GM10266 (cell line): ENCODE measurements at regions not wholly inside any gene's neighbourhood (a gene's known extent, or its start where the extent isn't known, plus 50 kb on each side); places are given as distances from the start of the nearest gene placed in this dataset.

ENCODE experiments used
- DNase-seq: peaks from one replicate; pipeline ENCODE4 v3.0.0; 2012; ENCODE audit errors: extremely low spot score
- TF ChIP-seq, protein P1 (sequence below): IDR thresholded peaks from 2 replicates; pipeline ENCODE4 v1.5.1; 2012; ENCODE audit warnings: mild to moderate bottlenecking, low read depth; ENCODE audit not compliant: control insufficient read depth, insufficient read depth; ENCODE audit errors: missing control alignments

DNA sequence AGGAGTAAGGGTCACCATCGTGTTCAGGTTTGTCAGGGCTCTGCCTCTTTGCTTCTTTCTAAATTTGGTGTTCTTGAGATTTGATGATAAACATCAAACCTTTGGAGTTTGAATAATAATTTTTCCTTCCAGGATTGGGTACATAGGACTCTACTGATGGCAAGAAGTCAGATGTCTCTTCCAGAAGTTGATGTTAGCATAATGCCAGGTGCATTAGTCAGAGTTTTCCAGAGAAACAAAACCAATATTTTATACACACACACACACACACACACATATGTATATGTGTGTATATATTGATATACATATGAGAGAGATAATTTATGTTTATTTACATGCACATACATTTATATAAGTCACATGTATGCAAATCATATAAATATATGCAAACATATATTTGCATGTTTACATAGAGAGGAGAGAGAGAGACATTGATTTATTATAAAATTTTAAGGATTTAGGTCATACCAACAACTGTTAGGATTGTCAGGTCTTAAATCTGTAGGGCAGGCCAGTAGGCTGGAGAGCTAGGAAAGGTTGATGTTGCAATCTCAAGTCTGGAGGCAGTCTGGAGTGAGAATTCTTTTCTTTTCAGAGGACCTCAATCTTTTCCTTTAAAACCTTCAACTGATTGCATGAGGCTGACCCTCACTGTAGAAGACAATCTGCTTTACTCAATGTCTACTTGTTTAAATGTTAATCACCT is 199.2 kb downstream of the HLX start:
- TF ChIP-seq, protein P1, sequence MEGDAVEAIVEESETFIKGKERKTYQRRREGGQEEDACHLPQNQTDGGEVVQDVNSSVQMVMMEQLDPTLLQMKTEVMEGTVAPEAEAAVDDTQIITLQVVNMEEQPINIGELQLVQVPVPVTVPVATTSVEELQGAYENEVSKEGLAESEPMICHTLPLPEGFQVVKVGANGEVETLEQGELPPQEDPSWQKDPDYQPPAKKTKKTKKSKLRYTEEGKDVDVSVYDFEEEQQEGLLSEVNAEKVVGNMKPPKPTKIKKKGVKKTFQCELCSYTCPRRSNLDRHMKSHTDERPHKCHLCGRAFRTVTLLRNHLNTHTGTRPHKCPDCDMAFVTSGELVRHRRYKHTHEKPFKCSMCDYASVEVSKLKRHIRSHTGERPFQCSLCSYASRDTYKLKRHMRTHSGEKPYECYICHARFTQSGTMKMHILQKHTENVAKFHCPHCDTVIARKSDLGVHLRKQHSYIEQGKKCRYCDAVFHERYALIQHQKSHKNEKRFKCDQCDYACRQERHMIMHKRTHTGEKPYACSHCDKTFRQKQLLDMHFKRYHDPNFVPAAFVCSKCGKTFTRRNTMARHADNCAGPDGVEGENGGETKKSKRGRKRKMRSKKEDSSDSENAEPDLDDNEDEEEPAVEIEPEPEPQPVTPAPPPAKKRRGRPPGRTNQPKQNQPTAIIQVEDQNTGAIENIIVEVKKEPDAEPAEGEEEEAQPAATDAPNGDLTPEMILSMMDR = no peak
- no peak for DNase-seq

DNA sequence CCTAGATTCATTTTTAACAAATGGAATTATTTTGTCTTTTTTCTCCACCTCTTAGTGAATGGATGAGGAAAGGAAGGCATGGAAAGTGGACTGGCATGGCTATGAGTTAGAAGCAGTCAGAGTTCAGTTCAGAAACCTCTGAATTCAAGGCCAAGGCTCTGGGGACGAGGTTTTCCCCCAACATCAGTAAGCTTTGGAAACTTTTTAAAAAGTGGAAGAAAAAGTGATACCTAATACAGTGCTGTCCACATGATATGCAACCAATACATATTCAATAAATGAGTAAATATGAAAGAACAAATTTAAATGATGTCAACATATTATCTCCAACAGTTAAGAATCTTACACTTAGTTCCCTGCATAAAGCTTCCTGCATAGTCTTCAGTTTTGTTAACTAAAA is 204.7 kb downstream of the HLX start:
- TF ChIP-seq, protein P1 = no peak
- DNase-seq = no peak

DNA sequence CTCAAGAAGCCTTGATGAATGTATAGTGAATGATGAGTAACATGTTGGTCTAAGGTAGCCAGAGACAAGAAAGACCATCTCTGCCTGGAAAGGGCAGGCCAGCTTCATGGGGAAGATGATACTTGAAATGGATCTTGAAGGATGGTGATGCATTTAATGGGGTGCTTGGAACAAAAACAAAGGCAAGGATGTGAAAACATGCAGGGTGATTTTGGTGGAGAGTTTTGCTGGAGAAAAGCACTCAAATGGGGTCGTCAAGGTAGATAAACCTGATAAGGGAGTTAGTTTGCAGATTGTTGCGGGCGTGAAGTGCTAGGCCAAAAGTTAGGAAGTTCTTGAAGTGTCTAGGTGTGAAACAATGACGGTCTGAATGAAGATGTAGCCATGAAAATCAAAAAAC is 205.4 kb downstream of the HLX start:
- no peak for DNase-seq
- TF ChIP-seq, protein P1 = no peak

DNA sequence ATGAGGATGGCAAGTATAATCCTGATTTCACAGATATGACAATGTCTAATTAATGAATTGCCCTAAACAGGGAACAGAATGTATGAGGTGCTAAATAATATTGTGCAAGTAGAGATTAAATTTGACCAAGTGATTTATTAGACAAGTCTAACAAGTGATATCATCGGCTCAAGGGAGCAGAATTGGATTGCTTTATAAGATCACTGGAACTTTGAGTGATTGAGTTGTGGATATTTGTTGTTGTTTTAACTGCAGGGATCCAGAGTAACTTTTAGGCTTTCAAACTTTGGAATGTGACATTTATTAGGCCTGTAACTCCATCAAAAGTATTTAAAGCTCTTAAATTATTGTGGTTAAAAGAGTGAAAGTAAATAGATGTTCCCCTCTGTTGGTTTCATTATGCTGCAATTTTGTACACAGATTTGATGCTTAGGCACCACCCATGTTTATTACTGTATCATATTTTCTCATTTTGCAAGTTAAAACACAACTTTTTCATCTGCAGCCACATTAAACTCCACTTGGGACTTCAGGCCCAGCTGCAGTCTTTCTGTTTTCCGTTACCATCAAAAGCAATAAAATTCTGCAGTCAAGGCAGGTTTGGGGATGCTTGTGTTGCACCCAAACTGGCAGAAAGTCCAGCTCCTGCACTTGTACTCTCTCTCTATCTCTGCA is 206.6 kb downstream of the HLX start:
- no peak for DNase-seq

DNA sequence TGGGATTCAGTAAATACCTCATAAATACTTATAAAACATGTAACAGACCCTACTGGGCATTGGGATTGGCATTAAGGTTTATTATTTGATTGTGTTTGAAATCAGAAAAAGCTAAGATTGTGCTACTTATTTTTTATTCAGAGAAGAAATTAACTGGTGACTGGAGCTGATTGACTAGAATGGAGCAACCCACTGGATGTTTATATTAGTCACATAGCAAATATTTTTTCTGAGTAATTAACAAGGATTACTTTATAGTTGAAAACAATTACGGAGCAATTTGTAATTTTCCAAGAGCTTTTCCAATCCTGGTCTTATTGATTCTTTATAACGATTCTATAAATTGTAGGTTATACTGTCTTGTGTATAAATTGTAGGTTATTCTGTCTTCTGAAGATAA is 208.7 kb downstream of the HLX start:
- TF ChIP-seq, protein P1 = no peak

More for the DNA sequence above, 206.6 kb downstream of the HLX start:
- TF ChIP-seq, protein P1 = no peak

DNA sequence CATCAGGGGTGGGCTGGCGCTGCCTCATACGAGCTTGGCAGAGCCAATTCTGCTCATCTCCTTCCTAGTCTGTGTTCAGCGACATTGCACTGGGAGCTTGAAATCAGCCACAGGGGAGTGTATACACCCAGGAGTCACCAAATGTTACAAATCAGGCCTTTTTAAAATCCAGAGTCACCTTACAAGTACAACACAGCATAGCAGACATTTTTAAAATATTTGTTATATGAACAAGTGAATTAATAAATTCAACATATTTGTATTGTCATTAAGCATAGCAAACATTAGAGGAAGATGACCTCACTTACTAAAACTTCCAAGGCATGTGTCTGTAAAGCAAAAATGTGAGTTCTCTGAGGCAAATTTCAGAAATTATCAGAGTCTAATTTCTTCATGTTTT is 210.0 kb downstream of the HLX start:
- TF ChIP-seq, protein P1 = no peak

More for the DNA sequence above, 208.7 kb downstream of the HLX start:
- DNase-seq = no peak

DNA sequence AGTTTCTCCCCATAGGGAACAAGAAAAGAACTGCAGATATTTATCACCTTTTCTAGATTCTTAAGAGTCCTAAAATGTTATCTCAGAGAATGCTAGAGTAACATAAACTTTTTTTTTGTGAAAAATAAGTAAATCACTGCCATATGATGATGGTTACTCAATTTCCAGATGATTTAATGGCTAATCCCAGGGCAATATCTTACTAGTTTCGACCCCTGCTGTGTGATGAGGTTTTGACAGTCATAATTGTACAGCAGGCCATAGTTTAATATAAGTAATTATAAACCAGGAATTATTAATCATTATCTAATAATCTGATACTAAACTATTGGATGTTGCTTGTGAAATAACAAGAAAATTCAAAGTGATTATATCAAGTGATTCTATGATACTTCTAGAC is 210.6 kb downstream of the HLX start:
- TF ChIP-seq, protein P1 = no peak
- no peak for DNase-seq

More for the DNA sequence above, 210.0 kb downstream of the HLX start:
- DNase-seq = no peak
